ENCODE measurements at regions not wholly inside any gene's neighbourhood (a gene's known extent, or its start where the extent isn't known, plus 50 kb on each side); places are given as distances from the start of the nearest gene placed in this dataset.

DNA sequence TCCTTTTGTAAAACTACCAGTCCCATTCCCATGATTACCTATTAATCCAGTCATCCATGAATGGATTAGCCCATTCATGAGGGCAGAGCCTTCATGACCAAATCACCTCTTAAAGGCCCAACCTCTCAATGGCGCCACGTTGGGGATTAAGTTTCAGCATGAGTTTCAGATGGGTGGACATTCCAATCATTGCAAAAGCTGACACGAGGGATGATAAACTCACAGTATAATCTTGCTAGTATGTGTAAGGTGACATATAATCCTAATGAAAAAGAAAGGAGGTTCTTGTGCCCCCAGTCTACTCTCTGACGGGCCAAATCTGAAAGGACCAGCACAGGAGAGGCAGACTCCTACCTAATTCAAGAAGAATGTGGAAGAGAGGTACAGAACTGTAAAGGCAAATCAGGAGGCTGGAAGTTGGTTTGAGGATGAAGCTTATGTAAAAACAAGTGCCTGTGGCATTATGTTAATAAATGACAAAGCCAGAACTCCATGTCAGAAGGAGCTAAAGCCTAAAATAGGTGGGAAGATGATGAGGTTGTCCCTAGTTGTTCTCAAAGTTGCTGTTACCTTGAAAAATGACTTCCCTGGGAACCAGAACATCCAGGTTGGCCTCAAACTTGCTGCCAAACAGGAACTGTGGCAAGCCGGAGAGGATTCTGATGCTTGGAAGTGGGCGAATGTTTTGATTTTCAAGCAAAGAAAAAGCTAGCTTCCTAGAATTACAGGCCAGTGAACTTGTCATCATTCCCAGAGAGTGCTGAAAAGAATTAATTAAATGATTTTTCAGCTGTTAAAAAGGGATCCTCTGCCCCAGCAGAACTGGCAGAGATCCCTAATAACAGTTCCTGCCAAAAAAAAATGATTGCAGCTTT is 106.5 kb upstream of the TIAM2 start:
- H4K20me1 ChIP-seq (ENCODE audit: insufficient read depth) = no peaks in the 10 kb centered on the region
- H3K9ac ChIP-seq = no peak overlapping the region
- no peak overlapping the region for H3K27ac ChIP-seq
- no peaks in the 10 kb centered on the region for H3K36me3 ChIP-seq (ENCODE audit: insufficient read depth)
- no peaks in the 10 kb centered on the region for H3K79me2 ChIP-seq (ENCODE audit: insufficient read depth, low read depth)
- no peak overlapping the region for H3K4me3 ChIP-seq (IDR thresholded peaks at IDR 0.05; ENCODE audit: insufficient read depth, low read depth, low read length)
- H2AFZ ChIP-seq (ENCODE audit: low read depth) = no peak overlapping the region
- no peak for TF ChIP-seq CTCF (conservative IDR thresholded peaks at IDR 0.05; ENCODE audit: low read depth, low read length)
- H3K4me1 ChIP-seq (ENCODE audit: low read depth, poor library complexity, severe bottlenecking) = no peaks in the 10 kb centered on the region
- no peaks in the 10 kb centered on the region for H3K27me3 ChIP-seq (ENCODE audit: insufficient read depth, low read depth)
- H3K4me2 ChIP-seq = no peak overlapping the region

DNA sequence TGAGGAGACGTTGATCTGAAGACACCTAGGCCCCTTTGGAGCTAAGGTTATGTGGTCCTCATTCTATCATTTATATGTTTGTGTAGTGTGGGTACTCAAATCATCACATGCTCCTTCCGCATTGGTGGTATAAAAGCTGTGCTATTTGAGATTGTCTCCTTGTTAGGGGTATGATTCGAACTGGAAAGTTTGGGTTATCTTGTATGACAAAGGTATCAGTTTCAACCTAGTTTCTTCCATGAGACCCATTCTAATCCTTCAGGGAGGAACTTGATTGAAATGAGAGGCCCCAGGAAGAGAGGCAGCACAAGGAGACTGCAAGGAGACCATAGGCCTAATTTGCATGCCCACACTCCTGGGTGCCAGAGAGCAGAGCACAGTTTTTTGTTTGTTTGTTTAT is 104.2 kb upstream of the TIAM2 start:
- no peaks in the 10 kb centered on the region for H3K4me1 ChIP-seq (ENCODE audit: low read depth, poor library complexity, severe bottlenecking)
- H3K4me3 ChIP-seq (IDR thresholded peaks at IDR 0.05; ENCODE audit: insufficient read depth, low read depth, low read length) = no peak overlapping the region
- no peak for TF ChIP-seq CTCF (conservative IDR thresholded peaks at IDR 0.05; ENCODE audit: low read depth, low read length)

DNA sequence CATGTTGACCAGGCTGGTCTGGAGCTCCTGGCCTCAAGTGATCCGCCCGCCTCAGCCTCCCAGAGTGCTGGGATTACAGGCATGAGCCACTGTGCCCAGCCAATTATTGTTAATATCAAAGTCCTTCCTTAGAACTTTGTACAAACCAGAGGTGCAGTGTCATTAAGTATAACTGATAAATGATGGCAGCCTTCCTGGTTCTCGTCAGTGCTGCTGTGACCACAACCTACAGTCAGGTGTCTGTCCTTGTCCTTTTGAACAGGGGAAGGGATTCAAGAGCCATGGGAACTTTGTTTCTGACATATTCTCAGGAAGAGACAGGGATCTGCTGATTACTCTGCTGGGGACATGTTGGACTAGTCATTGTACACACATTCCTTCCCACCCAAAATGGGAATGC is 103.2 kb upstream of the TIAM2 start:
- no peak for TF ChIP-seq CTCF (conservative IDR thresholded peaks at IDR 0.05; ENCODE audit: low read depth, low read length)
- Histone ChIP-seq H3K79me2 (ENCODE audit: insufficient read depth, low read depth) (no peaks in the 10 kb centered on the region), H3K27me3 (ENCODE audit: insufficient read depth, low read depth) (no peaks in the 10 kb centered on the region)

More for the DNA sequence above, 104.2 kb upstream of the TIAM2 start:
- H3K4me2 ChIP-seq = no peak overlapping the region
- H3K27me3 ChIP-seq (ENCODE audit: insufficient read depth, low read depth) = no peaks in the 10 kb centered on the region
- no peak overlapping the region for H3K27ac ChIP-seq
- H3K79me2 ChIP-seq (ENCODE audit: insufficient read depth, low read depth) = no peaks in the 10 kb centered on the region
- no peak overlapping the region for H2AFZ ChIP-seq (ENCODE audit: low read depth)
- H4K20me1 ChIP-seq (ENCODE audit: insufficient read depth) = no peaks in the 10 kb centered on the region
- H3K9ac ChIP-seq = no peak overlapping the region
- no peaks in the 10 kb centered on the region for H3K36me3 ChIP-seq (ENCODE audit: insufficient read depth)

DNA sequence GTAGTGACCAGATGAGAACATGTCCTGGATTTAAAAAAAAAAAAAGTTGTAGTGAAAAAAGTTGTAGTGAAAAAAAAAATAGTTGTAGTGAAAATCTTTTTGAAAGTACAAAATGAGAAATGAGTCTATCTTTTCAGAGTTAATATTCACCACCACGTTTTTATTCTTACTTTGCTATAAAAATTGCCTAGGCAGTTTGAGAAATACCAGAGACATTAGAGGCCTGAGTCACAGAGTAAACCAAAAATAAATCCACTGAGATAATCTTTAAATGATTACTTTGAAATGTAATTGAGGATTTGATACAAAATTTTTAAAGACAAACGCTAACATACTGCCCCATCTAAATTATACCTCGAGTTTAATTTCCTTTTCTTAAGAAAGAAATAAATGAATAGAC is 101.2 kb upstream of the TIAM2 start:
- TF ChIP-seq CTCF (conservative IDR thresholded peaks at IDR 0.05; ENCODE audit: low read depth, low read length) = no peak
- Histone ChIP-seq H3K4me2 (no peak overlapping the region), H3K27ac (no peak overlapping the region), H2AFZ (ENCODE audit: low read depth) (no peak overlapping the region), H3K9ac (no peak overlapping the region), H3K36me3 (ENCODE audit: insufficient read depth) (no peaks in the 10 kb centered on the region), H4K20me1 (ENCODE audit: insufficient read depth) (no peaks in the 10 kb centered on the region), H3K27me3 (ENCODE audit: insufficient read depth, low read depth) (no peaks in the 10 kb centered on the region), H3K4me1 (ENCODE audit: low read depth, poor library complexity, severe bottlenecking) (no peaks in the 10 kb centered on the region), H3K4me3 (IDR thresholded peaks at IDR 0.05; ENCODE audit: insufficient read depth, low read depth, low read length) (no peak overlapping the region), H3K79me2 (ENCODE audit: insufficient read depth, low read depth) (no peaks in the 10 kb centered on the region)

More for the DNA sequence above, 103.2 kb upstream of the TIAM2 start:
- Histone ChIP-seq H4K20me1 (ENCODE audit: insufficient read depth) (no peaks in the 10 kb centered on the region), H3K4me2 (no peak overlapping the region), H3K36me3 (ENCODE audit: insufficient read depth) (no peaks in the 10 kb centered on the region), H3K4me1 (ENCODE audit: low read depth, poor library complexity, severe bottlenecking) (no peaks in the 10 kb centered on the region), H2AFZ (ENCODE audit: low read depth) (no peak overlapping the region), H3K4me3 (IDR thresholded peaks at IDR 0.05; ENCODE audit: insufficient read depth, low read depth, low read length) (no peak overlapping the region), H3K9ac (no peak overlapping the region), H3K27ac (no peak overlapping the region)
